Right ventricle myocardium superior (tissue), 1 donor: ENCODE measurements at regions not wholly inside any gene's neighbourhood (a gene's known extent, or its start where the extent isn't known, plus 50 kb on each side); places are given as distances from the start of the nearest gene placed in this dataset.

Source experiments
- ATAC-seq: fragments of 200-7000 bp; cut with Tn5 transposase; one replicate; pipeline ENCODE4 v1.9.1; 2020; ENCODE audit warnings: mild to moderate bottlenecking; ENCODE audit not compliant: poor library complexity
- DNase-seq: peaks from one replicate; pipeline ENCODE4 v3.0.0-alpha.2; 2020
- intact Hi-C: fragments of 100-400 bp; cut with DNase I; formaldehyde crosslinking; loops from one replicate; pipeline ENCODE4 v1.11.2; 2022
- donor health status: DM: no; HTN: yes; CAD: no; lungs with severe emphysema.

DNA sequence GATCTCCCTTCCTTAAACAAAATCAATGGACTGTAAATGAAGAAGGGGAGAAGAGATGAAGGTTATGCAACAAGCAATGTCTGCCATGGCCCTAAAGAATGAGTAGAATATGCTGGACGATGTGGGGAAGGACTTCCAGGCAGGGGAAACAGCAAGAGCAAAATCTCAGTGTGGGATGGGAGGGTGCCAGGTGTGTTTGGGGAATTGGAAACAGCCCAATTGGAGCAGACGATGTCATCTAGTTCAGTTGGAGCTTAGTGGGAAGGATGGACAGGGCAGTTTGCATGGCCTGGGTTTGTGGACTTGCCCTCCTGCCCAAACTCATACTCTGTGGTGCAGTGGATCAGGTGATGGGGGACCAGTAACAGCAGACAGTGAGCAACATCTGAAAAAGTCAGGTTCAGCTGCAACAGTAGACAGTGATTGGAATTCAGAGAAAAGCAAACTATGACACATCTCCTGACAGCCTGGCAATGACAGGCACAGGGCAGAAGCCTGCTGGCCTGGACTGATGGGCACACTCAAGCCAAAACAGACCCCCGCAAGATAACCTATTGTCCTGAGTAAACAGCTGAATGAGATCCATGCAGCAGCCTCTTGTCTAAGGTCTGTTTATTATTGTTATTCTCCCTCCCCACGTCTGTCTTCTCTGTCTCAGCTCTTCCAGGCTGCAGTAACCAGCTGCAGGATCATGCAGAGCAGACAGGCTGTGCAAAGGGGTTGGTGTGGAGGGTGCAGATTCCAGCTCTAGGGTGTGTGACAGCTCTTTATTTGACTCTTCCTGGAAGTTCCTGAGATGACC lies 50.5 kb upstream of the PRELP start:
- DNase-seq, result no peak
- intact Hi-C loops, result no loop called here
- ATAC-seq, result peak; percentile 25

DNA sequence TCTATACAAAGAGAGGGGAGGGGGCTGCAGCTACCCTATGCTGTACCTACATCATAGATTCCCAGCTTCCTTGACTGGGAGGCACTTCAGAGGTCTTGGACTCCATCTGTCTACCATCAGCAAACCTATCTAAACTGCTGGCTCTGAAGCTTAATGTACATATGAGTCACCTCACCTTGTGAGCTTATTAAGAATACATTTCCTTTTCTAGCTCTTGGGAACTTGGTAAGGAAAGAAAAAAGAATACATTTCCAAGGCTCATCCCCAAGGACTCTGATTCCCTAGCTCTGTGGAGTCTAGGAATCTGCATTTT lies 50.0 kb upstream of the PRELP start:
- intact Hi-C loops, result no loop called here
- DNase-seq, result no peak
- no peak for ATAC-seq
